Non-pigmented ciliary epithelial cell (primary cell): ENCODE measurements at regions not wholly inside any gene's neighbourhood (a gene's known extent, or its start where the extent isn't known, plus 50 kb on each side); places are given as distances from the start of the nearest gene placed in this dataset.

Experiments used
- DNase-seq: peaks from one replicate; pipeline ENCODE4 v3.0.0-alpha.2; 2010; ENCODE audit warnings: low read depth

DNA sequence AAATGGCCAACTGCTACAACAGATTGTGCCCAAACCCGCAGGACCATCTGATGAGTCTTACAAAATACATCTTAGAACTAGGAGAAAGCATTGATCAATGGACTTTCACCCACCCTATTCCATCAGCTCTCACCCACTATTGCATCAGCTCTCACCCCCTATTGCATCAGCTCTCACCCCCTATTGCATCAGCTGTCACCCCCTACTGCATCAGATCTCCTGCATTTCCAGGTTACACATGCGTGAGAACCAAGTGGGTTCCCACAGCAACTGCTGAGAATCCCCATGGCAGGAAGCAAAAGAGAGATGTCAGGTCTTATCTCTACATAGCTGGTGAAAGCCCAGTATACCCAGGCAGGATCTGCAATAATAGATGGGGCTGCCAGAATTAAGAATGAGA, 533.5 kb downstream of the LTN1 start:
- no peak for DNase-seq

DNA sequence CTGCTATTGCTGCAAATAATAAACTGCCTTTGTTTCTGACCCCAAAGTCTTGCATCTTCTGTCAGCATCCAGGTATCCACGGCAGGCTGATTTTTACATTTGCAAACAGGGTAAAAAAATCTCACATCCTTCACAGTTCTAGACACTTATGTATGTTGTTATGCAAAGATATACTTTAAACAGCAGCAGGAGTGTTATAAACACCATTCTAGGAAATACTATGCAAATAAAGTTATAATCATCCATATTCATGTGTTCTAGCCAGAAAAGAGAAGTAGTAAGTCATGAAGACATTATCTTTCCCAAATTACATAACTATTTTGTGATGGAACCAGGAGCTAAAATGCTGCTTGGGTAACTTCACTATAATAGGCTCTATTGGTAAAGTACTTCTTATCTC, 534.2 kb downstream of the LTN1 start:
- no peak for DNase-seq

DNA sequence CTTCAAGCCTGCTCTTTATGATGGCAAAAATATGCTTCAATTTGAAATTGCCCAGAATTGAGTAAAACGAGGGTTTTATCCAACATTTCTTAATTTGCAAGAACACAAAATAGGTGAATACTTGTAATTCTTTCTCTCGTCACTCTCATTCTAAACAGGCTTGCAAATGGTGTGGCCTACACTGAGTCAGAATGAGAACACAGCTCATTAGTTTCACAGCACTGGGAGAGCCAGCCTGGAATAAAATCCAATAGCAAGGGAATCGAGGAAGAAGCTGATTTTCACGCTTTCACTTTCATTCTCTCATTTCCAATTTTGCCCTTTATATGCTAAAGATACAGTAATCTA, 537.5 kb downstream of the LTN1 start:
- no peak for DNase-seq

DNA sequence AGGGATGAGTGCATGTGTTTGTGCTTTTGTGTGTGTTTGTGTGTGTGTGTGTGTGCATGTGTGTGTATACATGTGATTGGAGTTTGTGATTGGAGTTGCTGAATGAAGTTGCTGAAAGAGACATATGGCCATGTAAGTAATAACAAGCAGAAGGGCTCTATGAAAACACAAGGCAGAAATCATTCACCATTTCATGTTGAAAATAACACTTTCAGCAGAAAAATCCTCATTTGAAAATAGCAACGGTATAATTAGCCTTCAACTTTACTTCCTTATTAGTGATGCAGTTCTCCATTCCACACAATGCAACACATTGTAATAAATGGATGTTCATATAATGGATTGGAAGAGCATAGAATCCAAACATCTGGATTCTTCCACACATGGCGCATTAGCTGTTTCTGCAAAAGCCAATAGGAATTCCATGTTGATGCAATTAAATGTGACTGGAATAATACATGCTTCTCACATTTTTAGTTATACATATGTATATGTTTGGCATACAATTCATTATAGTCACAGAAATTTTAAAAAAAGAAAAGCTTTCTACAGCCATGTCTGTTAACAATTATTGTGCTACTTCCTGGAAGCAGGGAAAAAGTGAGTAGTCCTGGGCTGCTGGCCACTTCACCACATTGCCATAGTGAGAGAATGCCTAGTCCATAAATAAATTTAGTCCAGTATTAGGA, 538.0 kb downstream of the LTN1 start:
- DNase-seq: no peak

DNA sequence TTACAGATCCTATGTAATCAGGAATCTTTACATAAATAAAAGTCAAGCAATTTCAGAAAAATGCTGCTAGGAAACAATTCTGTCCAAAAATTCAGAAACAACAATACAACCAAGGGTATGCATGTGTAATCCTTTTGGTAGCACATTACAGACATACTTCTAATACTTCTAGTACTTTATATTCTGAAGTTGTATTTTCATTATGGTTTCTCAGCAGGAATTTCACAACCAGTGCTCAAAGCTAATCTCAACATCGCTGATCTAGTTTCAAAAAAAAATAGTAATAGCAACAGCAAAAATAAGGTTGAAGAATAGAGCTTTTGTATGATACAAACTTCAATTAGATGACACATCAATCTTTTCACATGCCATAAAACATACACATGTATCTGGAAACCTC, 545.2 kb downstream of the LTN1 start:
- DNase-seq: no peak

DNA sequence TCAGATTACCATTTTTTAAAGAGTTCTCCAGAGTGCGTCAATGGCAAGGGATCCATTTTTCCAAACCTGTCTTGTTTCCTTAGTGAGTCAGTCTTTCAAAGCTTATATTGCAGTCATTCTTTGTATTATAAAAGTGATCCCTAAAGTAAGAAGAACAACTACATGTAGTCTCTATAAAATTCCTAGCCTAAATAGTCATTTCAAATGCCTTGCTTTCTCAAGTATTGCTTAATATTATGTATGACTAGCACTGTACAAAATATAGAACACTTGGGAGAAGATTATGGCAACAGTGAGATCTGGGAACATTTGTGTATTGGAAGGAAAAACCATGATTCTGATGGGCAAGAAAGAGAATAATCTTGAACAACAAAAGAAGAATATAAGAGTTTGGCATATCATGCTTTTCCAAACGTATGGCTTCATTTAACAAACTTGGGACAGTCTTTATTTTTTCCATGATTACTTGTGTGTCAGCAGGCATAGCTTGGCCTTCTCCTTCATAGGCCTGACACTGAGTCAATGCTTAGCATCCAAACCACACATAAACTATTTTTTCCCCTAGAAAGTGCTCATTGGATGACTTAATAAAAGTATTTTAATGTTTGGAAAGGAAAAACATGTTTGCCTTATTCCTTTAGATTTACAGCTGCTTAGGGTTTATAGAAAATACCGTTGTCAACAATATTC, 547.4 kb downstream of the LTN1 start:
- DNase-seq: peak; percentile 56

DNA sequence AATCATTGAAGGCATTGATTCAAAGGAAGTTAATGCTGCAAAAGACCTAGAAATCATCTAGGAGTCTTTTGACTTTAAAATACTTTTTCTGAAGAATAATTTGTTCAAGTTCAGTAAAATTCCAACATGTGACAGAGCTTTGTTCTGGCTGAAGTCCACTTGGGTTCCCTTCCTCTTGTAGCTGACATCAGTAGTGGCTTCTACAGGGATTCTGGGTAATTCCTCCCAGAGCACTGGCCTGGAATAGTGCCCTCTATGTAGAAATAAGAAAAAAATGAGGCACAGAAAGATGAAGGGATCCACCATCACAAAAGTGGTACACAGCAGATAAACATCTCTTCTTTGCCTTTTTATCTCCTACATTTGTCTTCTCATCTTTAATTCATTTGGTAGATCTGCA, 548.1 kb downstream of the LTN1 start:
- no peak for DNase-seq

DNA sequence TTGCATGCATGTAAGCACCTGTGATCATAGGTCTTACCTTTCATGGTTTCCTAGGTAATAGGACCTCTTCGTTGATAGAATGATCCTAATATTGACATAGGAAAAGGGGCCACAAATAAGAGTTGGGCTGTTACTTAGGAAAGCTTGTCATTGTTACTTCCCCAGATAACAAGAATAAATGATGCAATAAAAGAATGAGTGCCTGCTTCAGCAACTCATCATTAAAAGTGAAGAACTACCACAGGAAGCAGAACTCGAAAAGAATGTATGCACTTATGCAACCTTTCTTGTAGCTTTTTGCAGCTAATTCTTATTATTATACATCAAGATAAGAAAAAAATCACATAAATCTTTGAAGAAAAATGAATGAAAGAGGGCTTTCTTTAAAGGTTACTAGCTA, 548.6 kb downstream of the LTN1 start:
- DNase-seq: no peak

DNA sequence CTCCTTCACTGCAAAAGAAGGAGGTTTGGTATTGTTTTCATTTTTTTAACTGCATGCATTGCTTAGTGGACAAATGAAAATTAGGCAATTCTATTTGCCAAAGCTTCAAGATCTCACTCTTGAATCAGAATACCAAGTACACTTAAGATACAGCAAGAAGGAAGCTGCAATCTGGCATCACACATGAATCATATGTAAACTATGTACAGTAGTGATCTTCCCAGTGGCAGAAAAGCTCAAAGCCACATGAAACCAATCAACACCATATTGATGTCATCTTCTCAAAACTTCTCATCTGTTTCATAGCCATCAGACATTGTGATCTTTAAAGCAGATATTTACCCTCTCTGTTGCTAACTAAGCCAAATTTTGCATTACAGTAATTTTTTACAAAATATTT, 550.1 kb downstream of the LTN1 start:
- DNase-seq: peak; percentile 65

DNA sequence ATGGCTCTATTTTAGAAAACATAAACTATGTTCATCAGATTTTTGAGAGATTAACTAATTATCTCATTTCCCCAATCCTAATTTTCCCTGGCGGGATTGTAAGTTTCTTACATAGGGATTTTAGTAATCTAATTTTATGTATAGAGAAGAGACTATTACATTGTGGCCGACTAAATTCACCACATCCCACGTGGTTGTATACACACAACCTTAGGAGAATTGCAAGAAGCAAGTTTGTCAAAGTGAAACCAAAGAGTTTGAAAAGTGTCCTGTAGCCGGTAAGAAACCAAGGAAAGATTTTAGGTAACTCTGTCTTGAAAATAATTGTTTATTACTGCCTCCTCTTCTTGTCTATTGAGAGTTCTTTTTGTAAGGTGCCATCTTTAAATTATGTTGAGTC, 550.6 kb downstream of the LTN1 start:
- DNase-seq: no peak

DNA sequence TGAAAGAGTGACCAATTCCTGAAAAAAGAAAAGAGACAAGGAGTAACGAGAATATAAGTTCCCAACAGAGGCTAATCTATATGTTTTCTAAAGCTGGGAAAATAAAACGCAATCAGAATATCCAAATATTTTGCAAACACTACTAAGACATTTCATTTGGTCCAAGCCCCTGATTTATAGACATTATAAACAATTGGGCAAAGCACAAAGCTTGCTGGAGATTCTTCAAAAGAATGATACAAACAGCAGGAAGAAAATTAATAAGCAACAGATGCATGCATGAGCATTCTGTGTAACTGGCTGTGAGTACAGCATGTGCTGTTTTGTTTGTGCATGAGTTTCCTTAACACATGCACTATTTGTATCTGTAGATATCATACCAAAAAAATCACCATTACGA, 552.9 kb downstream of the LTN1 start:
- no peak for DNase-seq

DNA sequence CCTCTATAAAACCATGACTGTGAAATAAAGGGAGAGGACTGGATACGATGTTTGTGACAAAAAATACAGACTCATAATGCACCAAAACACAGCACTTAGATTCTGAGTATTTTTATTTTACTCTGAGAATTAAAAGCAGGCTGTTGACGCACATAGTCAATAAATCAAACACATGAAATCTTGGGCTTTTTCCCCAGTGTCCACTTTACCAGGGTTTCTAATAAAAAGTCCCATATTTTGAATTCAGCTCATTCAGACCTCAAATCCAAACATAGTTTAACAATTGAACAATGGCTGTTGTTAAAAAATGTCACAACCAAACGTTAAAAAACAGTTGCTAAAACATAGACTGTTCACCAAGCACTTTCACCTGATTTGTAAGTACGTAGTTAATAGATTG, 553.4 kb downstream of the LTN1 start:
- DNase-seq: no peak

DNA sequence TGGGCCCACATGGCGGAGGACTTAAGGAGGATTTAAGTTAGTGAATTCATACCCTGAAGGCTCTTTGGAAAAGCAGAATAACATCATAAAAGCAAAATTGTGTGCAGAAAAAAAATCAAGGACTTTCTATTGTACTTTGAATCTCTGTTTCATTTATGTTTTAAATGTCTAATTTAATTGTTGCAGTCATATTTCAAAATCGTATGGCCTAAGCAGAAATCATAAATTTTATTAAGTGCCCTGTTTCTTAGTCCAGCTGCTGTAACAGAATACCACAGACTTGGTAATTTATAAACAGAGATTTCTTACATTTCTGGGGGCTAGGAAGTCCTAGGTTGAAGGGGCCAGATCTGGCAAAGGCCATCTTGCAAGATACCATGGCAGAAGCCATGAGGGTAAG, 555.6 kb downstream of the LTN1 start:
- DNase-seq: no peak

DNA sequence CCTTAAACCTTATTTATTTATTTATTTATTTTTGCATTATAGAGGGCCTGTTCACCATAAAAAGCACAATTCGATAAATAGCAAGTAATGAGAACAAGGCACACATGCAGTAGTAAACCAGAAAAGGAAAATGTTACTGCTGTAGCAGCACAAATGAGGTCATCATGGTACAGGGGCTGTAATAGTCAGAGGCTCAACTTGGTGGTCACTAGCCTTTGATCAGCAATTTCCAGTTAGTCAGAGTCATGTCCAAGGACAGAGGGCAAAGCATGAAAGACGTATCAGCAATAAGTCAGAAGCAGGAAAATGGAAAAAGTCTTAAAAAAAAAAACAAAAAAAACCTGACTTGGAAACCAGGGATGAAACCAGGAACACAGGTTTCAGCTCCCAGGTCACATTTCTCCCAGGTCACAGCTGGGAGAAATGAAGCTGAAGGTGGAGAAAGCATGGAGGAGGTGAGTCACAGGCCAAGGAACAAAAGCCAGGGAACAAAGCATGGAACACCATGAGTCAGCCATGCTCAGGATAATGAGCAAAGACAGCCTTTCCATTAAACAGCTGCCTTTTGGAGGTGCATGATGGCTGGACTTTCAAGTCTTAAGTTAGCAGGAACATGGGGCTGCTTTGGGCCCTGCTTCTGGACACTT, 556.3 kb downstream of the LTN1 start:
- no peak for DNase-seq

DNA sequence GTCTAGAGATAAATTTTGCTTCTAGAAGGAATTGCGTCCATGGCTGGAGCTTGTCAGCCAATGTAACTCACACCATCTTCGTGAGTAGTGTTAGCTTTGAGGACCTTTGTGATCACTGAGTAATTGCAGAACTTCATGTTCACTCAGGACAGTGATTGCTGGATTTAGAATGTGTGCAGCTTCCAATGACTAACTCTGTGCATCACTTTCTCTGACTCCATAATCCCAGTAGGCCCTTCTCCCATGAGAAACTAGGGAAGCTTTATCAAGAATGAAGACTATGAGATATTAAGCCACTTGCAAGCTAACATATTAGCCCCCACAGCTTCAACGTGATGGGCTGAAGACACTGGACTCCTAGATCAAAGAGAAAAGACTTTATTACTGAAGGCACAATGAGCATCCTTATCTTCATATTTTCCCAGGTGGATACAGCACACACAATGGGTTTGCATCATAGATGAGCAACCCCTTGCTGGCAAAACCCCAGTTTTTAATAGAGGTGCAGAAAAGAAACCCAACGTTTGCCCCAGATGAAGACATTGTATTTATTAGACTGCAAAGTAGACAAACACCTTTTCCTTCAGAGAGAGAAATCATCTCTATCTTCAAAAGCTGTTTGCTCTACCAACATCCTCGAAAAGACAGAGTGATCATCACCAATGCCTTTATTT, 561.0 kb downstream of the LTN1 start:
- no peak for DNase-seq

DNA sequence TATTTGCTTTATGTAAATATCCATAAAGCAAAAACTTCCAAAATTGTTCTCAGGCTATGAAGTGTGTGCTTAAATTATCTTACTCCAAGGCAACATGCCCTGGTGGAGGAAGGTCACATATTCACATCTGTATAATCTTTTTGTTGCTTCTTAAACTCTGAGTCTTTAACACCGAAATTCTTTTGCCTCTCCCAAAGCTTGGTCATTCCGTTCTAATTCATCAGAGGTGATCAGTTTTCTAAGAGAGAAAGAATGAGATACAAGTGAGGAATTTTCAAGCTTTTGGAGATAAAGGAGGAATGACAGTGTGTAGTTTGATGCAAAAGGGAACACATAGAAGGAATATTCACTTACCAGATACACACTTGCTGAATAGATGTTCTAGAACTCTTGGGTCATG, 561.7 kb downstream of the LTN1 start:
- no peak for DNase-seq

DNA sequence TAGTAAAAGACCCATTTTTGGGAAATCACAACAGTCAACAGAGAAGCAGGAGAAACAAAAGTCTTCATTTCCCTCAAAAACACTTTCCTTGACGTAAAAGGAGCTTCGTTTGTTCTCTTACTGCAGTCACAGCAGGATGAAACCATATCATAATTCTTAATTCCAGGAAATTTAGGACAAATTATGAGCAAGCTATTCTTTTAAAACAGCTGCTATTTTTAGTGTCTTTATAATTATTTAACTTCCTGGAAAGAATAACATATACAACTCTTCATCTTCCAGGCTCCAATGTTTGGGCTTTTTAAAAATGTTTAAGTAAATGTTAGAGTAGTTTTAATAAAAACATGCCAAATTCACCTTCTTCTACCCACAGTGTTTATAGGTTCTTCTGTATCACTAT, 563.5 kb downstream of the LTN1 start:
- DNase-seq: no peak

DNA sequence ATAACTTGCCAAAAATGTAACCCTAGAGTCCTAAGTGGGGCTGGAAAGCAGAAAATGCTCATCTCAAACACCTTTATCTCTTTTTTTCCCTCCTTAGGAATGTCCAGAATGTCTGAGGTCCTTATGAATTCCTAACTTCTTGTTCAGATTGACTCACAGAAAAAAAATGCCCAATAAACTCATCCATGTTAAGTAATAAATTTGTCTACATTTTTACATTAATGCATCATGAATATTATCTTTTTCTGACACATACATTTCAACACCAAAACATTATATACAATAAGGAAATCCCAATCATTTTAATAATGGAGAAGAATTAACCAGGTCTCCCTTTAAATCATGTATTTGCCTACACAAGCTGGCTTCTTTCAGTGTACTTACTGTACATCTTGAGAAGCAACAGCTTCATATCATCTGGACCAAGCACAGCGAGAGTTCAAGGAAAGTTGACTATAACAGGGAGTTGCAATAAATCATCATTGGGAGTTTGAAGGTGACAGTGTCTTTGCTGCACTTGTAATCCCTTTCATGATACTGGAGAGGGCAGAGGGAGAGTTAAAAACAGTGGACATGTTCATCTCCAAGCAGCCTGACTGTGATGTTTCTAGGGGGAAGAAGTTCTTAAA, 565.2 kb downstream of the LTN1 start:
- peak; percentile 36 for DNase-seq

DNA sequence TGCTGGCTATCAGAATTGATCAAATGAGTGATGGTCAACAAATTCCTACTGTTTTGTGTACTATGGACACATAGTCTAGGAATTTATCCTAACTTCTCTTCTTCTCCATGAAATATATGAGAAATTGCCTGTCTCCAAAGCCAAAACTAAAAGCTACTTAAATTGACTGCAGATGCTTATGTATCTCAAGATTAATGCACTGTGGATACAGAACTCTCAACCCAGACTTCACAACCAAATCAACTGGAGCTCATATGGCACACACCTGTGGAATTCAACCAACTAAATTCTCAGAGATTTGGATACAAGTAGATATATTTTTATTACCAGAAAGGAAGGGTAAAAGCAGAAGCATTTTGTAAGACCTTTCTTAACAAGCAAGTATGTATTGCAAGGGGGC, 566.1 kb downstream of the LTN1 start:
- no peak for DNase-seq

DNA sequence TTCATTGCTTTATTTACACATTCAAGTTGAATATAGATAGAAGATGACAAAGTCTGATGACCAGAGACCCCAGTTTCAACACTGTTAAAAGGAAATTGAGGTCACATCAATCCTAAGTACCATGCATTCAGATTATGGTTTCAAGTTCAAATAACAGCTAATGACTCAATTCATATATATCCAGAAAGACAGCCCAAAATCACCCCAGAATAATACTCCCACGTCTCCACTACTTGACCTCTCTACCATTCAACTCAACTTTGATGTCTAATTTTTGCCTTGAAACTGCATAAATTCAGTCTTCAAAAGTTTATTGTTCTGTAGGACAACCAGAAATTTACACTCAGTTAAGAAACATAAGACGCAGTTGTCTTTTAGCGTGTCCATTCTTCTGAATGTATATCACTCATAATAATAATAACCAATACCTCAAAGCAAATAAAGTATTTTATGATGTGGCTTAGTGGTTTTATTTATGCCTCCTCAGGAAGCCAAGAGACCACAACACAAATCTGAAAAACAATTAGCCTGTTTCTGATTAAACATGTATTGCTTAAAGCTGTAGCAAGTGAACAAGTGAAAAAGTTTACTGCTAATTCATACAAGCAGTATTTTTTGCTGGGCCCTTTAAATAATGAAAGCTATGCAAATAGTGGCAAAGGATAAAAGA, 569.0 kb downstream of the LTN1 start:
- DNase-seq: no peak

DNA sequence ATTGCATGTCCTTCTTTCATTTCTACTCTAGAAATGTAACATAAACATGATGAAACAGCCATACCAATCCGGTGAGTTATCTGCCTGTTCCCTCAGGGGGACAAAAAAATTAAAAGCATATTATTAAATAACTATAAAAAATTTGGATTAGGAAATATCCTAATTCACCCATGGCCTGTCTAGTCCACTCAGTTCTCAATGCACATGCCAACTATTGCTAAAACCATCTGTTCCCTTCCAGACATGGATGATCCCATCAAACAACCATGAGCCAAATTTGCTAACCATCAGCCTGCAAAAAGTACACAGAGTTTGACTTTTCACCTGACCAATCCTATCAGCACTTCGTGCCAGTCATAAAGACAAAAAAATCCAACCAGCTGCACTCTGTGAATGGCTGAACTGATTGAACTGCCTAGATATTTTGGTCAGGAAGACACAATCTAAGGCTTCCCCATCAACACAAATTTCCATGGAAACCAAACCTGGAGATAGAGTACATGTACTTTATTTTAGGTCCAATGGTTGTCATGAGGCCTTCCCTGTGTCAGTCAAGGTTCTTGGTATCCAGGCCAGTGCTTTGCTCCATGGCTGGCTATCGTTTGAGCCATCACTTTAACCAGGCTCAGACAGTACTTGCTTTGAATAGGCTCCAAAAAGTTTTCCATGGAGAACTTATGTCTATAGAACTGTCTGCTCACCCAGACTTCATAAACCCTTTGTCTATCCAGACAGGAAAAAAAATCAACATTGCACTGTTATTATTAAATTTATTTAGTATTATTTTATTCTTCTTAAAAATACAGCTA, 570.8 kb downstream of the LTN1 start:
- DNase-seq: no peak
